Fibroblast of lung (primary cell): ENCODE measurements at regions not wholly inside any gene's neighbourhood (a gene's known extent, or its start where the extent isn't known, plus 50 kb on each side); places are given as distances from the start of the nearest gene placed in this dataset.

ENCODE experiments used
- DNase-seq, 2 donors: peaks; one replicate each; pipeline versions ENCODE4 v3.0.0 to v3.0.0-alpha.2; 2010; ENCODE audit warnings: low read depth in 2 of 2
- H2AFZ ChIP-seq: 2 replicates; pipeline ENCODE4 v1.5.1; 2012; ENCODE audit warnings: low read length, control low read depth, inconsistent platforms
- H3K27ac ChIP-seq: 2 replicates; pipeline ENCODE4 v1.5.1; 2011; ENCODE audit warnings: low read length, control low read depth; ENCODE audit not compliant: insufficient read depth
- H3K27me3 ChIP-seq: 2 replicates; pipeline ENCODE4 v1.5.1; 2011; ENCODE audit warnings: mild to moderate bottlenecking, low read length; ENCODE audit not compliant: control insufficient read depth, insufficient read depth
- H3K36me3 ChIP-seq: 2 replicates; pipeline ENCODE4 v1.5.1; 2011; ENCODE audit warnings: low read length; ENCODE audit not compliant: control insufficient read depth, insufficient read depth
- H3K4me1 ChIP-seq: 2 replicates; pipeline ENCODE4 v1.5.1; 2011; ENCODE audit warnings: low read length; ENCODE audit not compliant: control insufficient read depth, insufficient read depth; ENCODE audit errors: extremely low read depth
- H3K4me2 ChIP-seq: 2 replicates; pipeline ENCODE4 v1.5.1; 2011; ENCODE audit warnings: low read length, control low read depth; ENCODE audit not compliant: insufficient read depth; ENCODE audit errors: extremely low read depth
- H3K4me3 ChIP-seq, 4 experiments: fragments of 200-600 bp in 1 of 4; sonication (generic) in 1 of 4; replicated peaks in 1 of 4; 2 replicates each; pipeline ENCODE4 v1.5.1; 2011 to 2016; ENCODE audit warnings: low read length in 4 of 4, low read depth in 3 of 4, mild to moderate bottlenecking in 3 of 4, control low read depth in 2 of 4, inconsistent platforms in 1 of 4, mixed read lengths in 1 of 4; ENCODE audit not compliant: insufficient read depth in 1 of 4; ENCODE audit errors: control extremely low read depth in 1 of 4
- H3K79me2 ChIP-seq: 2 replicates; pipeline ENCODE4 v1.5.1; 2012; ENCODE audit warnings: mild to moderate bottlenecking, low read length, inconsistent platforms; ENCODE audit not compliant: control insufficient read depth, insufficient read depth
- H3K9ac ChIP-seq: 2 replicates; pipeline ENCODE4 v1.5.1; 2011; ENCODE audit warnings: mild to moderate bottlenecking, low read length, control low read depth; ENCODE audit not compliant: insufficient read depth
- H3K9me3 ChIP-seq: 2 replicates; pipeline ENCODE4 v1.5.1; 2012; ENCODE audit warnings: low read depth, low read length; ENCODE audit not compliant: control insufficient read depth, insufficient read depth
- H4K20me1 ChIP-seq: 2 replicates; pipeline ENCODE4 v1.5.1; 2011; ENCODE audit warnings: low read length; ENCODE audit not compliant: control insufficient read depth, insufficient read depth; ENCODE audit errors: extremely low read depth
- CTCF ChIP-seq, 2 donors: IDR thresholded peaks in 1 of 2; conservative IDR thresholded peaks in 1 of 2; 1 replicate in 1 of 2; 2 replicates in 1 of 2; pipeline ENCODE4 v1.5.1; 2011 to 2012; ENCODE audit warnings: low read length in 2 of 2, control low read depth in 1 of 2, inconsistent platforms in 1 of 2, low read depth in 1 of 2, mild to moderate bottlenecking in 1 of 2
- EZH2 ChIP-seq: IDR thresholded peaks from 2 replicates; pipeline ENCODE4 v1.5.1; 2012; ENCODE audit warnings: low read length, control low read depth, mild to moderate bottlenecking; ENCODE audit errors: missing control alignments

GRCh38 chr15:100705065-100705464 lies 102.7 kb downstream of the ASB7 start:
- H3K79me2 ChIP-seq: no peaks in the 10 kb centered on the region
- TF ChIP-seq CTCF (conservative IDR thresholded peaks at IDR 0.05 in 1 of 2, IDR thresholded peaks at IDR 0.05 in 1 of 2; ENCODE audit: low read depth in 1 of 2, low read length in 2 of 2): no peak
- no peak for TF ChIP-seq EZH2
- H3K4me3 ChIP-seq: no peak overlapping the region
- H3K4me2 ChIP-seq: no peak overlapping the region
- H4K20me1 ChIP-seq: no peaks in the 10 kb centered on the region
- H2AFZ ChIP-seq: no peak overlapping the region
- no peaks in the 10 kb centered on the region for H3K36me3 ChIP-seq
- no peaks in the 10 kb centered on the region for H3K27me3 ChIP-seq
- H3K9me3 ChIP-seq: no peaks in the 10 kb centered on the region
- no peak for DNase-seq
- no peak overlapping the region for H3K27ac ChIP-seq
- H3K4me1 ChIP-seq: peaks cover 3% of the 10 kb centered on the region
- no peak overlapping the region for H3K9ac ChIP-seq

- TF ChIP-seq EZH2 (no peak), CTCF (conservative IDR thresholded peaks at IDR 0.05 in 1 of 2, IDR thresholded peaks at IDR 0.05 in 1 of 2; ENCODE audit: low read depth in 1 of 2, low read length in 2 of 2) (no peak)
- no peak overlapping the region for H3K4me3 ChIP-seq
- no peaks in the 10 kb centered on the region for H4K20me1 ChIP-seq
- no peak for DNase-seq
- peaks cover 3% of the 10 kb centered on the region for H3K4me1 ChIP-seq
- H3K9me3 ChIP-seq: no peaks in the 10 kb centered on the region
- no peaks in the 10 kb centered on the region for H3K27me3 ChIP-seq
- H3K4me2 ChIP-seq: no peak overlapping the region
- no peak overlapping the region for H3K27ac ChIP-seq
- H2AFZ ChIP-seq: no peak overlapping the region
- no peaks in the 10 kb centered on the region for H3K36me3 ChIP-seq
- no peak overlapping the region for H3K9ac ChIP-seq
- no peaks in the 10 kb centered on the region for H3K79me2 ChIP-seq
Observed at GRCh38 chr15:100705841-100706240, 103.5 kb downstream of the ASB7 start.

- TF ChIP-seq EZH2: no peak
- TF ChIP-seq CTCF (conservative IDR thresholded peaks at IDR 0.05 in 1 of 2, IDR thresholded peaks at IDR 0.05 in 1 of 2; ENCODE audit: low read depth in 1 of 2, low read length in 2 of 2): no peak
- H4K20me1 ChIP-seq: no peaks in the 10 kb centered on the region
- H3K4me2 ChIP-seq: no peak overlapping the region
- H3K9me3 ChIP-seq: no peaks in the 10 kb centered on the region
- H3K4me1 ChIP-seq: peaks cover 3% of the 10 kb centered on the region
- H3K36me3 ChIP-seq: no peaks in the 10 kb centered on the region
- H3K79me2 ChIP-seq: no peaks in the 10 kb centered on the region
- no peak overlapping the region for H3K27ac ChIP-seq
- H2AFZ ChIP-seq: no peak overlapping the region
- no peak overlapping the region for H3K4me3 ChIP-seq
- no peak overlapping the region for H3K9ac ChIP-seq
- peak in 1 of 2 donors; percentile 88 for DNase-seq
- H3K27me3 ChIP-seq: no peaks in the 10 kb centered on the region
Observed at GRCh38 chr15:100707229-100707628, 104.8 kb downstream of the ASB7 start.
